ENCODE measurements at regions not wholly inside any gene's neighbourhood (a gene's known extent, or its start where the extent isn't known, plus 50 kb on each side); places are given as distances from the start of the nearest gene placed in this dataset.

DNA sequence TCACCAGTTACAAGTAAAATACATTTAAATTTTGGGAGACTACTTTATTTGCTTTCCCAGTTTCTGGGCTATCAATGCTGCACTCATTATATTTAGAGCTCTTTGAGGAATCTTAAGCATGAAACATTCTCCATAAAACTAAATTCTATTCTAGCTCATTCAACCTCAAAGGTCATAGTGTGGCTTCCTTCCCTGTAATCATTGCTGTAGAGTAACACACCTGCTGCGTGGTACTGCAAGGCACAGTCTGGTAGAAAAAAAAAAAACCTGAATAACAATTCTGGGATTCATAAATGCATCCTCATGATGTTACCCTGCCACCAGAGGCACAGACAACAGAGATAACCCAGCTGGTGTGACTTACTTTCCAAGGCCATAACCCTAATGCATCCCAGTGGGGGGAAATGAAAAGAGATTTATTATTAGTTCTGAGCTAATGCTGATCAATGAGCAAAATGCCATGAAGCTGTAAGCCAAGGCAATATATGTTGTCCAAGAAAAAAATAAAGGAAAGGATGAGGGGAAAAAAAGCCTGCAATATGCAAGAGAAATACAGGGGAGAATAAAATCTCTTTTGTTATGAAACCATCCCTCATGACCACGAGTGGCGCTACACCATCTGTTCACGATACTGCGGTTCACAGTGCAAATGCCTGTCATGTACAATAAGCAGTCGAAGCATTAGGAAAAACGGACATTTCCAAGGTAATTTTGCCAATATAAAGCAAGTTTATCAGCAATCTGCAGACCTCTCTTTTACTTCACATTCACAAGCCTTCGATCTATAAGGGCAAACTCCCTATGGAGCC lies 1481.6 kb upstream of the PIK3C3 start:
- no peak for DNase-seq

DNA sequence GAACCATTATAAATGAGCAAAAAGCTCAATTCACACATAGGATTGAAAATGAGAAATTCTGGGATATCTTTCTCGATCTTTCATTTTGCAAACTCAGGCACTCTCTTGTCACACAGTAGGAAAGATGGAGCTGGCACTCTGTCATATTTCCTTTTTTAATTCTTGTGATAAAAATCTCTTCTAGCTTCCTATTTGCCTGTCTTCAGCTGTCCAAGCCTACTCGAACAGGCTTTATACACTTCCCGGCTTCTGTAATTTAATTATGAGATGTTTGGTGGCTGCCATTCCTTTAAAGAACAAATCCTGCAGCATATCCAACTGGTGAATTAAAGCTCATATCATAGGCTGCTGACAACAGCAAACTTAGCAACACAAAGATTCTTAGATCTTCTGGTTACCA lies 1484.3 kb upstream of the PIK3C3 start:
- no peak for DNase-seq

DNA sequence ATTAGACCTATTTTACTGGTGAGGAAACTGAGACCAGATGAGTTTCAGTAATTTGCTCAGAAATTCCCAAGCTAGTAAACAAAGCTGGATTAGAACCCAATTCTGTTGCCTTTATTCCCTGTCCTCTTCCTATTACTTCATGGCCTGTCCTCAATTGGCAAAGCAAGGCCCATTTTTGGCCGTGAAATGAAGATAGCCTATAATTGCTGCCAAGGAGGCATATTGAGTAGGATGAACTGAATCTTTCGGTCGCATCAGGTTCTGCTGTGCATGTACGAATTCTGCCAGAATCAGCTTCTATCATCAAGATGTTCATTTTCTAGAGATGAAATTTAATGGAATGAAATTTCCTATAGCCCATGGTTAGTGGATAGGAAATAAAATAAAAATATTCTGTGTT lies 1485.2 kb upstream of the PIK3C3 start:
- DNase-seq: no peak

DNA sequence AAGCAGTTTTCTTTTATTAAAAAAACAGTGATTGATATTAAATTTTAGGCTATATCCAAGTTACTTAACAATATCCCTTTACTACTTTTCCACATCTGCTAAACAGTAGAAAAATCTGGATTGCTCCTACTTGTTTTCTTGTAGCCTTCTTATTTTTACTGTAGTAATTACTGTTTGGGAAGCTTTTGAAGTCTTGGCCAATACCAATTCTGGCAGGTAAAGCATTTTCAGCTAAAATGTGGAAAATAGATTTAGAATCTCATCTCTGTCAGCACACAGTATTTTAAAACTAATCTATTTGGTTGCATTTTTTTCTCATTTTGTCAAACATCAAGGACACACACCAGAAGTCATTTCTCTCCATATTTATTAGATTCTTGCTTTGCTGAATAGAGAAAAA lies 1485.7 kb upstream of the PIK3C3 start:
- no peak for DNase-seq

DNA sequence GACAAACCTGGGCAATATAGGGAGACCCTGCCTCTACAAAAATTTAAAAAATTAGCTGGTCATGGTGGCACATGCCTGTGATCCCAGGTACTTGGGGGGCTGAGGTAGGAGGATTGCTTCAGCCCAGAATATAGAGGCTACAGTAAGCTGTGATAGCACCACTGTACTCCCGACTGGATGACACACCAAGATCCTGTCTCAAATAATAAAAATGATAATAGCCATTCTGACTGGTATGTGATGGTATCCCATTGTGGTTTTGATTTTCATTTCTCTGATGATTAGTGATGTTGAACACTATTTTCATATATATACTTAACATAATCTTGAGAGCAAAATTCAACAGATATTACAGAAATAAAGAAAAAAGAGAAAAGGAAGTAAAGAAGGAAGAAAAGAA lies 1491.0 kb upstream of the PIK3C3 start:
- DNase-seq: no peak

DNA sequence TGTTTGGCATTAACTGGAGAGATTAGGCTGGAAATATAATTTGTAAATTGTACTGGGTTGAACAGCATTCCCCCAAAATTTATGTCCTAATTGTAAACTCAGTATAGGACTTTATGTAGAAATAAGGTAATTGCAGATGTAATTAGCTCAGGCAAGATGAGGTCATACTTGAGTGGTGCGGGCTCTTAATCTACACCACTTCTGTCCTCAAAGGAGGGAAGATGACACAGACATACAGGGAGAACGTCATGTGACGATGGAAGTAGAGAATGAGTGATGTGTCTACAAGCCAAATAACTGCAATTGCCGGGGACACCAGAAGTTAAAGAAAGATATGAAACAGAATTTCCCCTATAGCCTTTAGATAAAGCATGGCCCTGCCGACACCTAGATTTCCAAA lies 1501.1 kb upstream of the PIK3C3 start:
- no peak for DNase-seq

DNA sequence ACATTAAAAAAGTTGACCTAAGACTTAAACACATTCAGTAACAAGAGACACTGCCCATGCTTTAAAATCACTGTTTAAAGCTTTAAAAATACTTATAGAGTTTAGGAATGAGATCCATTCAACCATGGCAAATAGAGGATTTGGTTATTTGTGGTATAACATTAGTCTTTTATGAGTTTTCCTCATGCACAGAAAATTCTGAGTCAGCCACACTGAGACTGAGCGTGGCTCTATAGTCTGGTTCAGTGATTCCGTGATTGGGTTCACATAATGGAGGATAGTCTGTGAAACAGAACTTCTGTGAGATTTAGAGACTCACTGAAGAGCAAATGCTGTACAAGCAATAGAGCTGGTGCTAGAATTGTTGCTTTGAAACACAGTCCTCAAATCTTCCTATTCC lies 1502.4 kb upstream of the PIK3C3 start:
- no peak for DNase-seq

DNA sequence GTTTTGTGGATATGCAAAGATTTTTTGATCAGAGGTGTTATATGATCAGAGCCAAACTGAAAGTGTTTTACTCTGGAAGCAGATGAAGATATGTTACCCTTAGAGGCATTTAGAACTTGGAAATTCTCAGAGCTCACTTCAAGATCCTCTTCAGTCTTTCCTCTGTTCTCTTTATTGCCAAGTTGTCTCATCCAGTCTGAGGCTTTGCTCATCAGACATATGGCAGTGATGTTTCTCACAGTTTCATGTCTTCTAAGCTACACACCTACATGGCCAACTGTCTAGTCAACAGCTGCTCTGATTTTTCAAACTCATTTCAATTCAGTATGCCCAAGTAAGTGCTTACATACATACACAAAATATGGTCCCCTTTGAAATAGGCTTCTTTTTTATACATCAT lies 1504.3 kb upstream of the PIK3C3 start:
- DNase-seq: no peak

DNA sequence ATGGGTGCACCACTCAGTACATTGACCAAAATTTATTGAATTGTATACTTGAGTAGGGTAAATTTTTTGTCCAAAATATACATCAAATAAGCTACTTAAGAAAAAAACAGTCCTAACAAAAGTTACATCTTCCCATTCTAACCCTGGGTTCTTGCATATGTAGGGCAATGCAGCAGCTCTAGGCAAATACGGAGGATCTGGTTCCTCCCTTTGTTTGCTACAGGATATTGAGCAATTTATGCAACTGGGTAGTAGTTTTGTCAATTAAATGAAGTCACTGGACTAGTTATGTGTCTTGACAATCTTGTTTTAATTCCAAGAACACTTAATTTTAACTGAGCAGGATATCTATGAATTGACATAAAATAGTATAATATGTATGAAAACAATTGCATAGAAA lies 1507.2 kb upstream of the PIK3C3 start:
- DNase-seq: no peak

DNA sequence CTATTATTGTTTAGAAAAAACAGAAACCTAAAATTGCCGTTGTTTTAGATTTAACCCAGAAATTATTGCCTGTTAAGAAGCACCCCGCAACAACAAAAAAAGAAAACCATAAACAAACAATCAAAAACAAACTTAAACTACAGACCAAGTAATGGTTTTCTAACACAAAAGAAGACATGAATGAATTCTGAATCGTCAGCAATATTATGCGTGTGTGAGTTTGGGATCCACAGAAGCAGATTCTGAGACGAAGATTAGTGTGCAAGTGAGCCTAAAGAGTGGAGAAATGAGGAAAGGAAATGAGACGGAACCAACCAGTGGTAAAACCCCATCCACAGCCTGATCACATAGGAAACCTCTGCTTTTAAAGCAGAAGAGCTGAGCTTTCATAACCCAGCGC lies 1514.9 kb upstream of the PIK3C3 start:
- no peak for DNase-seq

DNA sequence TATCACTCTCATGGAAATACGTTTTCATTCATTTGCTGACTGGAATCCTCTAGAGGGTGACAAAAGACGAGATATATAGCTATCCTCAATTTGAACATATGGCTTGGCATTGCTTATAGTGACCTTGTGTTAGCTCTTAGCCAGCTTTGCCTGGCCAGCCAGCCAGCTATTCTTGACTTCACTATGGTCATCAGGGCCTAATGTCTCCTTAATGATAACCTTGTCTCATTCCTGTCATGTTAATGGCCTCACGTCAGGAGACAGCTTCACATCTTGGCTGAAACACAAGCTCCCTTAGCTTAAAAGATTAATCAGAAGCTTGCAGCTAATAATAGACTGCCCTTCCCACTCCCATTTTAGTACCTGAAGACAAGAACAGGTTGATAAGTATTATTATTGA lies 1517.5 kb upstream of the PIK3C3 start:
- DNase-seq: no peak

DNA sequence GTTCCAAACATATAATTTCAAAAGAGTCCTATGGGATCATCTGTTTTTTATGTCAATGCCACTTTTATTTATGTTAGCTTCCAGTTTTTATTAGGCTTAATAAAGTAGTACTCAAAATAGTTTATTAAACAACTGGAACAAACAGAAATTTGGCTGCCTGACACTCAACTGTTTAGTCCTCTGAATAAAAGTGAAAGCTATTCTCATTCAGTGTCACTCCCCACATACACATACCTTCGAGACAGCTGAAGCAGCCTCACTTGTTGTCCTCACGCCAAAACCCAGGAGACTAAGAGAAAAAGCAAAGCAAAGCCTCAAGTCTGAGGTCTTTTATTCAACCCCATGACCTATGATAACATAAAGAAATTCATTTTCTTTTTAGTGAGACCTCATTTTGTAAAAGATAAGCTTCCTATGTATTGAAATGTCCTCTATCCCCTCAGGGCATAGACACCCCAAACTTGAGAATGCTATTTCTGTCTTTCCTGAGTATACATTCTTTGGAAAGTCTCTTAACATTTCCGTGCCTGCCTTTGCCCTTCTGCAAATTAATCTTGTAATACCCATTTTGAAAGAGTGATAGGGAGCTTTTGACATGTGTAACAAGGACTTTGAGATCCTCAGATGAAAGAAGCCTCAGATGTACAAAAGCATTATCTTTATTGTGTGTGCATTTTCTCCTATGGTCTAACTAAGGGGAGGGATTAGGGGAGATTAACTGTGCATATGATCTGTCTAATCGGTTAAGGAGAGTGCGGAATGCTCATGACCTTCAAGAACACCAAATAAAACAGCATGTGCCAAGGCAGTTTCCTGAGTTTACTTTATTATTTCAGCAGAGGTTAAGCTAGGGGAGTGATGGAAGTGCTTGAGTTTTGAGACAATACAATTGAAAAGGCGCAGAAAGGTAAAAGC lies 1523.7 kb upstream of the PIK3C3 start:
- no peak for DNase-seq

DNA sequence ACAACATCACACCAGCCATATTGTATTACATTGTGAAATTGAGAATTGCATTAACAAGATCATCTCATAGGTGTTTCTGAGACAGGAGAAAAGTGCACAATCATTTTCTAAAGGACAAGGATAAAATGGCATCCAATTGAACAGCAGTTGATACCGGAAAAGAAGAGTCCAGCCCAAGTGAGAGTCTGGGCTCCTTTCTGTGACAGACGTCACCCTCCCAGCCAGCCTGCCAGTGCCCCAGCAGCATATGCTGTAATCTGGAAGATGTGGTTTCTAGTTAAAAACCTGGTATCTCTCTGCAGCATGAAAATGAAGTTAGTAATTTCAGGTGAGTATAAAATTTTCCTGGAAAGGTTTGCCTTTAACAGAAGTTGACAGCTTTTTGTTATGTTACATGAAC lies 1531.7 kb upstream of the PIK3C3 start:
- no peak for DNase-seq

DNA sequence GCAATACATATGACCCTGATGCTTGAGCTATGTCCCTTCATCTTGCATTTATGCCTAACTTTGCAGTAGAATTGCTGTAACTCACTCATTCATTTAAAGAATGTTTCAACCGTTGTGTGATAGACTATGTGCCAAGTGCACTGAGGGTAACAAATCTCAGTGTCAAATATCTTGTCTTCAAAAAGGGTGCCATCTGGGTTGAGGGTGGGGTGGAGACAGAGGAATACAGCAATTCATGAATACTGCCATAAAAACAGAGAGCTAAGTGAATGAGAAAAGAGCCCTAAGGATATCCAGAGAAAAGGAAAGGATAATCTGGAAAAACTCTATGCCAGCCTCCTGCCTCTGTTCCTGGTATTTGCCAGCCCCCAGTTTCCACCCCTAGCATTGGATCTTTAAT lies 1534.4 kb upstream of the PIK3C3 start:
- DNase-seq: no peak

DNA sequence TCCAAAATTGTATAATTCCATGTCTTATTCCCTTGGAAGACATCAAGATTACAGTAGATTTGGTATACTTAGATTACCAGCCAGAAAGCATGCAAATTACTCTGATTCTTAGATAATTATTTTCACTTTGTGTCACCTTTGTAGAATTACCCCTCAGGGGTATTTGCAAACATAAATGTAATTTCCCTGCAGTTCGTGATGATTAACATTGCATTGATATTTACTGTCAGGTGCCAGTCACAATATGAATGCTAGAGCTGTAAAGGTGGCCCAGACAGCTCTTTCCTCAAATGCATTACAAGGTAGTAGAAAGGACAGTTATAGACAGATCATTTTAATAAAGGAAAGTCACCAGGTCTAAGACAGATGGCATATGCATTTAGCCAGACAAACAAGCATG lies 1537.5 kb upstream of the PIK3C3 start:
- no peak for DNase-seq

DNA sequence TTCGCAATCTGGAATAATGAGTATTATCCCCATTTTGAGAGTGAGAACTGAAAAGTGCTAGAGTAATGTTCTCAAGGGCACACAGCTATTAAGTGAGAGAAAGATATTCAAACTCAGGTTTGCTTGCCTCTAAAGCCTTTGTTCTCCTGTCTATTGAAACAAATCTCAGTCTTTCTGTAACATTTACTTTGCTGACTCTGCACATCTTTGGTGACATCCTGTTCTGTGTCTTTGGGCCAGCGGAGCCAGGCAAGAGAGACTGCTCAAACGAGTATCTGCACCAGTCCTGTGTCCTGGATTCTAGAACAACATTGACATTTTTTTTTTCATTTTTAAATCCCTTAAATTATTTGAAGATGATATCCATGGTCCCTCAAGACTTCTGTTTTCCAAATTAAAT lies 1539.2 kb upstream of the PIK3C3 start:
- DNase-seq: no peak

DNA sequence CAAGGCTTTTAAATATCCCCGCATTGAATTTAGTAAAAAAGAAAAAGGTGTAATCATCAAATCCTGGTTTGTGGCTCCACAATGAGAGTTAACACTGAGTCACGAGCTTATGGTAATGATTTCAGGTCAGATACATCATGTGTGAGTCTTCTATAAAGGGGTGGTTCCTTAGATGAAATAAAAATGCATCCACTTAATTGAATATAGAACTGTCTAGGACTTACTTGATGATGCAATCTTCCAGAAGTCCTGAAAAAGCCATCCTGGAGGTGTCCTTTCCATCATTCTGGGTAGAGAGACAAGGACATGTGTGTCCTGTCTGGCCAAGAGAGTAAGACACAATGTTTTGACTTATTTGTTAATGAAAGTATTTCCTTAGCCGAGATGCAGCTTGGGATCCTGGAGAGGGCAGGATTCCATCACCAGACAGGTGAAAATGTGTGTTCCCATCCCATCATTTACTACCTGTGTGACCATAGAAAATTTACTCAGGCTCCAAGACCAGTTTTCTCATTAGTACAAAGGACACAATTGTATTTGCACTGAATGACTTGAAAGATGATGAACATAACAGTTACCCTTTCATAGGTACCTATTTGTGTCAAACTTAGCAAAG lies 1539.8 kb upstream of the PIK3C3 start:
- DNase-seq: no peak

DNA sequence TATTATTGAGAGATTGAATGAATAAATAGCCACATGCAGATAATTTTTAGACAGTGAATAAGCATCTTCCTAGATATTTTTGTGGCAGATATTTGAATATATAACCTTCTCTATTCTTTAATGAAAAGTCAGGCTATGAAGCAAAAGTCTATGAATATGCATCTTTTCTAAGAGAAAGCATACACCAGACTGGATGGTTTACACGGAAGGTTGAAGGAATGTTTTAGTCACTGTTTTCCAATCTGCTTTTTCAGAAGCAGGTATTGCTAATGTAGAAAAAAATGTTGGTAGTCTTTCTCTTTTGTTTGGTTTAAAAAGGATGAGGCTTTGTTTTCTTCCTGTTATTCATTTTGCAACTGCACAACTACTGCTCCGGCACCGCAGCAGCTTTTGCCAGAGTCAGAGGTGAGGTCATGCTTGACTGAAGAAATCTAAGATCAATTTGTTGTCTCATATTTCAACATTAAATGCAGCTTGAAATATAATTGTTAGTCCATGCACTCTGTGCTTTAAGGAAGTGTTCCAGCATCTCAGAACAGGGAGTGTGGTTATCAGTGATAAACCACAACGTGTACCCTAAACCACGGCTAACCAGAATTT lies 1540.8 kb upstream of the PIK3C3 start:
- no peak for DNase-seq

DNA sequence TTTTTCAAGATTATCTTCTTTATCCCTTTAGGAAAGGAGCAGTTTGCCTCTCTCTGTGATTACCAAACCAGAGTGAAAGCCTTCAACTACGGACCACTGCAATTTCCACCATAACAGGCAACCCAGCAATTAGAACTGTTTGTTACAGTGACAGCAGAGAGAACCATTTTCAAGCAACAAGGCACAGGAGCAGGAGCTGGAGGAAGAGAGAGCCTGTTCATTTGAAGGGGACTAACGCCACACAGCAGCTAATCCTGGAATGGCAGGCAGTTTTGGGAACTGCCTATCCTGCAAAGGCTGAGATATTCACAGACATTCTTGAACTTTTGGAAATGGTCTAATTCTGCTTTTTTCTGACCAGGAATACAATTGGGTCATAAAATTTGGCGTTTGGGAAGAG lies 1541.9 kb upstream of the PIK3C3 start:
- DNase-seq: peak; percentile 34

DNA sequence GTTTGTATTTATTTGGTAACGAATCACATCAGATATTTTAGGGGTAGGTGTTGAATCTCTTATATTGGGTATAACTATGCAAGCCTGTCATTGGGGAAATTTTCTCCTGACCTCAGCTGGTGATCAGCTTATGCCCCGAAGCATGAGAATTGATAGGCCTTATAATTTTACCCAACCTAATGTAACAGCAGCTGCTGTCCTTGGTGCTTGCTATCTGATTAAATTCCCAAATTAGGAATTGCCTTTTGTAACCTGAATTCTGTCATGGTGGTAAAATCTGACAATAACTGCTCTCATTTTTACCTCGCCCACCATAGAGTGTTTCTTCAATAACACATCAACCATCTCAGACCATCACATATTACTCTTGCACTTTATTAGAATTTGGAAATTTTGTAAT lies 1542.6 kb upstream of the PIK3C3 start:
- no peak for DNase-seq

DNA sequence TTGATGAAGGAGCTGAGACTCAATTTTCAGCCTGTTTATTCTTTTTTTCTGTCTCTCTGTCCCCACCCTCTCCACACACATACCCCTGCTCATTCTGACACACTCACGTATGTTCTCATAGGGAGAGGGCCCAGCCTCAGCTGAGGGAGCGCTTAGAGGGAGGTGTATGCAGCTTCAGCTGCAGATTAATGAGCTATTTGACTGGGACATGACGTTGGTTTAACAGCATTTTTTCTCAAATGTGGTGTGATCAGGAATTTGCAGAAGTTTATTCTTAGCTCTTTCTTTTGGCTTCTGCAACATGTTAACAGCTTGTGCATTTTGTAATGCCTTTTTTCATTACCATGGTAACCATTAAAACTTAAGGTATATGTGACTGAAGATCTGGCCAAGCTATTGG lies 1547.1 kb upstream of the PIK3C3 start:
- DNase-seq: peak; percentile 24

DNA sequence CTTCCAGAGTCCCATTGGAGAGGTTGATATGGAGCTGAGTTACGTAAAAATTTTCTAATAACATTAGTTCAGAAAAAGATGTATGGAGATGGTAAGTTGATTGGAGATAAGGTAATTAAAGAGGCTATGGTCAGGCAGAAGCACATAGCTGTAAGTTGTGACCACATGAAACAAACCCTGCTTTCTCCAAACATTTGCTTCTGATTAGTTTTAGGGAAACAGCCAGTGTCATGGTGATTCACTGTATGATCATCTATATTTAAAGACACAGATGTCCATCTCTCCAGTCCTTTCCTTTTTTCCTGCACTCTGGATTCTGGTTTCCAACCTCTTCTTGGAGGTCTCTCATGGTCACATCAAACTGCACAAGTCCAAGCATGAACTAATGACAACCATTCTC lies 1550.8 kb upstream of the PIK3C3 start:
- DNase-seq: no peak

DNA sequence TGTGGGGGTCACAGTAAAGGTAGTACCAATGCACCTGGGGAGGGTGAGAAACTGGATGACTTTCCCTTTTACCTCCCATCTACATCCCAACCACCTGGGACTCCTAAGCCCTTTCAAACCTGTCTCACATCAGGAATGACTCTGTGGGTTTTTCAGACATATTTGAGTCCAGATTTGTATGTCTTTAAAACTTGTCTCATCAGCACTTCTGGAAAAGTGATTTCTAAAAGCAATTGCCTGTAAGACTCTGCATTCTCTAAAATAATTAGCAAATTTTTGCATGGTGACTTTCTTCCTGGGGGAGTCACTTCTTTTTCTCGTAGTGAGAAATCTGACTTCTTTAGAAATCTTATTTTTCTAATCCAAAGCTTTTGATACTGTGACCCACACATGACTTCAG lies 1553.0 kb upstream of the PIK3C3 start:
- no peak for DNase-seq
